K562 (cell line): ENCODE measurements at regions not wholly inside any gene's neighbourhood (a gene's known extent, or its start where the extent isn't known, plus 50 kb on each side); places are given as distances from the start of the nearest gene placed in this dataset.

Experiments
- ATAC-seq: fragments of 200-7000 bp; cut with Tn5 transposase; 3 replicates; pipeline ENCODE4 v1.9.1; 2020; ENCODE audit warnings: moderate library complexity
- BruUV-seq: library from RNA; stranded (reverse); fragments of 400-500 nt; replicated peaks from 2 replicates; lab custom pipeline; 2021; lab: Mats Ljungman, UMichigan
- CTCF ChIA-PET: fragments of 300-600 bp; formaldehyde crosslinking; extraction: SDS; loops from one replicate; lab custom pipeline; 2021; ENCODE audit warnings: low intra/inter-chr PET ratio; lab: Yijun Ruan, JAX
- POLR2A ChIA-PET: fragments of 300-600, 350-650 bp; sonication (Branson Sonifier 250); formaldehyde crosslinking; extraction: SDS; loops from one replicate; lab custom pipeline; 2021; ENCODE audit warnings: antibody characterized with exemption, inconsistent platforms; lab: Yijun Ruan, JAX
- DNase-seq, 4 experiments: peaks; one replicate each; pipeline versions ENCODE4 v3.0.0 to v3.0.0-alpha.2; 2011 to 2018; ENCODE audit warnings: low spot score in 3 of 4, mixed read lengths in 3 of 4; ENCODE audit errors: extremely low read depth in 1 of 4
- FAIRE-seq: peaks from 2 replicates; lab custom pipeline; 2011; peaks lifted over from hg19 to GRCh38; lab: Jason Lieb, UNC
- H2AFZ ChIP-seq: 2 replicates; pipeline ENCODE4 v1.6.0; 2011; ENCODE audit warnings: low read depth, low read length, control low read depth, inconsistent platforms
- H3K27ac ChIP-seq: fragments of 200-600 bp; 3 replicates; pipeline ENCODE4 v1.8.0; 2011; ENCODE audit warnings: low read depth, mild to moderate bottlenecking, control low read depth, inconsistent platforms, low read length, moderate library complexity, mixed read lengths; ENCODE audit errors: extremely low read depth
- H3K27me3 ChIP-seq, 2 experiments: fragments of 300-600 bp in 1 of 2; 2 replicates in 1 of 2; 3 replicates in 1 of 2; pipeline versions ENCODE4 v1.6.0 to v1.8.0; 2011; ENCODE audit warnings: inconsistent platforms in 2 of 2, low read length in 2 of 2, mild to moderate bottlenecking in 1 of 2, mixed read lengths in 1 of 2, moderate library complexity in 1 of 2; ENCODE audit not compliant: control insufficient read depth in 2 of 2, insufficient read depth in 2 of 2
- H3K36me3 ChIP-seq: fragments of 300-600 bp; 3 replicates; pipeline ENCODE4 v1.8.0; 2011; ENCODE audit warnings: mild to moderate bottlenecking, low read length, inconsistent platforms; ENCODE audit not compliant: control insufficient read depth, insufficient read depth
- H3K4me1 ChIP-seq, 2 experiments: fragments of 200-600 bp in 1 of 2; replicated peaks in 1 of 2; 2 replicates in 1 of 2; 3 replicates in 1 of 2; pipeline versions ENCODE4 v1.5.1 to v1.8.0; 2011; ENCODE audit warnings: inconsistent platforms in 2 of 2, low read length in 2 of 2, mild to moderate bottlenecking in 1 of 2, mixed read lengths in 1 of 2, moderate library complexity in 1 of 2; ENCODE audit not compliant: control insufficient read depth in 2 of 2, insufficient read depth in 2 of 2
- H3K4me2 ChIP-seq: 2 replicates; pipeline ENCODE4 v1.6.1; 2011; ENCODE audit warnings: low read length, control low read depth, inconsistent platforms, mixed read lengths; ENCODE audit not compliant: insufficient read depth
- H3K4me3 ChIP-seq: fragments of 200-600 bp; sonication (generic), shearing (Covaris generic); 2 replicates; pipeline ENCODE4 v1.5.1; 2016; ENCODE audit warnings: control low read depth, inconsistent platforms
- H3K79me2 ChIP-seq: fragments of 200-600 bp; 3 replicates; pipeline ENCODE4 v1.8.0; 2011; ENCODE audit warnings: low read length, inconsistent platforms; ENCODE audit not compliant: control insufficient read depth, insufficient read depth
- H3K9ac ChIP-seq, 2 experiments: 2 replicates each; pipeline versions ENCODE4 v1.6.0 to v1.6.1; 2011; ENCODE audit warnings: low read depth in 2 of 2, low read length in 2 of 2, control low read depth in 1 of 2, inconsistent platforms in 1 of 2, mild to moderate bottlenecking in 1 of 2, mixed read lengths in 1 of 2; ENCODE audit not compliant: insufficient read depth in 1 of 2
- H3K9me1 ChIP-seq: one replicate; pipeline ENCODE4 v1.6.0; 2011; ENCODE audit warnings: inconsistent platforms, mild to moderate bottlenecking, low read length, moderate library complexity; ENCODE audit not compliant: control insufficient read depth, insufficient read depth
- H3K9me3 ChIP-seq: replicated peaks from 2 replicates; pipeline ENCODE4 v1.5.1; 2011; ENCODE audit warnings: low read depth, low read length, inconsistent platforms; ENCODE audit not compliant: control insufficient read depth, insufficient read depth
- H4K20me1 ChIP-seq: replicated peaks from 2 replicates; pipeline ENCODE4 v1.6.1; 2011; ENCODE audit warnings: low read length, inconsistent platforms, mixed read lengths; ENCODE audit not compliant: control insufficient read depth, insufficient read depth
- BRF2 ChIP-seq: IDR thresholded peaks from 3 replicates; pipeline ENCODE4 v1.6.1; 2011; ENCODE audit warnings: borderline replicate concordance, mild to moderate bottlenecking; ENCODE audit not compliant: insufficient read length, insufficient read depth
- C11orf30 ChIP-seq: fragments of 450-650 bp; IDR thresholded peaks from 2 replicates; pipeline ENCODE4 v1.6.1; 2016; ENCODE audit warnings: low read depth, mild to moderate bottlenecking
- HDAC2 ChIP-seq: fragments of 450-650 bp; IDR thresholded peaks from 2 replicates; pipeline ENCODE4 v1.6.1; 2016; ENCODE audit warnings: mild to moderate bottlenecking
- HDAC6 ChIP-seq: IDR thresholded peaks from 2 replicates; pipeline ENCODE4 v1.6.1; 2012; ENCODE audit warnings: low read depth, mild to moderate bottlenecking, control low read depth, inconsistent platforms, low read length, moderate library complexity
- L3MBTL2 ChIP-seq: fragments of 450-650 bp; IDR thresholded peaks from 2 replicates; pipeline ENCODE4 v1.6.1; 2016; ENCODE audit warnings: mild to moderate bottlenecking, moderate library complexity
- NONO ChIP-seq, 2 experiments: fragments of 200-400 bp in 1 of 2; fragments of 450-650 bp in 1 of 2; formaldehyde crosslinking in 1 of 2; IDR thresholded peaks; 2 replicates each; pipeline ENCODE4 v1.6.1; 2017; ENCODE audit warnings: low read depth in 2 of 2, mild to moderate bottlenecking in 2 of 2, moderate library complexity in 2 of 2, low read length in 1 of 2
- RFX5 ChIP-seq: IDR thresholded peaks from 2 replicates; pipeline ENCODE4 v1.6.1; 2011; ENCODE audit warnings: low read depth, mild to moderate bottlenecking, improper control_type of control experiment, low read length
- TGIF2 ChIP-seq: sonication (generic); formaldehyde crosslinking; IDR thresholded peaks from 2 replicates; pipeline ENCODE4 v1.8.1; 2022; ENCODE audit warnings: mild to moderate bottlenecking, missing genetic modification reagents, moderate library complexity
- YY1 ChIP-seq, 3 experiments: IDR thresholded peaks; 2 replicates each; pipeline ENCODE4 v1.6.1; 2011; ENCODE audit warnings: low read length in 2 of 3, mild to moderate bottlenecking in 2 of 3, moderate library complexity in 2 of 3, borderline replicate concordance in 1 of 3, control low read depth in 1 of 3, low read depth in 1 of 3; ENCODE audit not compliant: insufficient read depth in 3 of 3, insufficient replicate concordance in 2 of 3, control insufficient read depth in 1 of 3, insufficient read length in 1 of 3; ENCODE audit errors: extremely low read depth in 1 of 3
- ZFX ChIP-seq: sonication (generic); formaldehyde crosslinking; IDR thresholded peaks from 2 replicates; pipeline ENCODE4 v1.8.0; 2022; ENCODE audit warnings: mild to moderate bottlenecking, missing genetic modification reagents, moderate library complexity
- ZNF3 ChIP-seq: fragments of 250-450 bp; sonication (Bioruptor Pico); IDR thresholded peaks from 2 replicates; pipeline ENCODE4 v1.5.0; 2021; ENCODE audit warnings: mild to moderate bottlenecking, moderate library complexity
- ZNF311 ChIP-seq: fragments of 250-450 bp; sonication (Bioruptor Pico); IDR thresholded peaks from 2 replicates; pipeline ENCODE4 v1.4.0; 2020; ENCODE audit warnings: mild to moderate bottlenecking, moderate library complexity
- ZNF707 ChIP-seq: fragments of 250-450 bp; sonication (Bioruptor Pico); conservative IDR thresholded peaks from 2 replicates; pipeline ENCODE4 v1.8.0; 2022; ENCODE audit warnings: inconsistent platforms, mild to moderate bottlenecking, moderate library complexity
- WGBS: fragments of 100-300 bp; shearing (Covaris generic); methylation state at CpG from one replicate; pipeline ENCODE4 v1.1.6; 2016; ENCODE audit warnings: low coverage, mixed read lengths; ENCODE audit not compliant: insufficient coverage; ENCODE audit errors: missing lambda C conversion rate; 5-methylcytosine and 5-hydroxymethylcytosine counted together
- in situ Hi-C: fragments of 300-500 bp; cut with MboI; formaldehyde crosslinking; loops from 4 replicates; pipeline ENCODE4 v1.15.0; 2018; ENCODE audit warnings: inconsistent platforms, mixed read lengths
- intact Hi-C: fragments of 100-400 bp; cut with micrococcal nuclease; formaldehyde crosslinking; loops from 2 replicates; pipeline ENCODE4 v1.14.2; 2022

- intact Hi-C loops (loop anchor here (2.0 kb wide), 1 partner anchor 16 kb away; no protein-coding TSS in a partner anchor), in situ Hi-C loops (no loop called here)
- H3K9me1 ChIP-seq = no peaks in the 10 kb centered on the region
- no peak overlapping the region for H2AFZ ChIP-seq
- no peaks in the 10 kb centered on the region for H3K36me3 ChIP-seq
- BruUV-seq = no TSS peak
- H3K4me2 ChIP-seq = no peak overlapping the region
- no peaks in the 10 kb centered on the region for H4K20me1 ChIP-seq
- H3K4me3 ChIP-seq = no peak overlapping the region
- FAIRE-seq (no peak), ATAC-seq (no peak), DNase-seq (no peak)
- H3K27me3 ChIP-seq = no peaks in the 10 kb centered on the region
- no peak overlapping the region for H3K9ac ChIP-seq
- H3K4me1 ChIP-seq = peaks cover 6 to 12% of the 10 kb centered on the region in 2 experiments; a peak in 4 of 5 replicates
- CTCF ChIA-PET = no interaction called here
- POLR2A ChIA-PET = no interaction called here
- TF ChIP-seq ZFX (CRISPR knock-in tag) = no peak
- TF ChIP-seq C11orf30 = no peak
- TF ChIP-seq L3MBTL2 = no peak
- no peak for TF ChIP-seq TGIF2 (CRISPR knock-in tag)
- TF ChIP-seq BRF2 = no peak
- no peak for TF ChIP-seq HDAC2
- TF ChIP-seq NONO (IDR thresholded peaks at IDR 0.05; ENCODE audit: low read depth in 2 of 2, low read length in 1 of 2) = no peak
- no peak for TF ChIP-seq YY1 (IDR thresholded peaks at IDR 0.05; ENCODE audit: borderline replicate concordance in 1 of 3, control insufficient read depth in 1 of 3, extremely low read depth in 1 of 3, insufficient read depth in 3 of 3, insufficient read length in 1 of 3, insufficient replicate concordance in 2 of 3, low read depth in 1 of 3, low read length in 2 of 3)
- TF ChIP-seq ZNF311 (CRISPR knock-in tag) = no peak
- TF ChIP-seq HDAC6 = no peak
- TF ChIP-seq RFX5 = no peak
- TF ChIP-seq ZNF707 (CRISPR knock-in tag) = no peak
- no peak for TF ChIP-seq ZNF3 (CRISPR knock-in tag)
- 81% methylated on average over 5 of the region's 5 CpGs for WGBS
- no peaks in the 10 kb centered on the region for H3K79me2 ChIP-seq
- H3K9me3 ChIP-seq = peaks cover 6% of the 10 kb centered on the region
- no peak overlapping the region for H3K27ac ChIP-seq
Measured at GRCh38 chr2:111627256-111627655, 256.7 kb downstream of the ANAPC1 start.
